DOHH2 (cell line): ENCODE measurements at regions not wholly inside any gene's neighbourhood (a gene's known extent, or its start where the extent isn't known, plus 50 kb on each side); places are given as distances from the start of the nearest gene placed in this dataset.

Source experiments
- EZH2phosphoT487 ChIP-seq: fragments of 200-600 bp; sonication (generic); IDR thresholded peaks from 2 replicates; pipeline ENCODE4 v1.6.1; 2017; ENCODE audit warnings: borderline replicate concordance, mild to moderate bottlenecking, antibody characterized with exemption, low read length, moderate library complexity, mixed read lengths
- TF ChIP-seq, protein P1 (sequence below): fragments of 200-600 bp; sonication (generic); IDR thresholded peaks from one replicate; pipeline ENCODE4 v1.5.1; 2014; ENCODE audit warnings: antibody characterized with exemption, mild to moderate bottlenecking, low read depth, low read length; ENCODE audit not compliant: poor library complexity, severe bottlenecking

DNA sequence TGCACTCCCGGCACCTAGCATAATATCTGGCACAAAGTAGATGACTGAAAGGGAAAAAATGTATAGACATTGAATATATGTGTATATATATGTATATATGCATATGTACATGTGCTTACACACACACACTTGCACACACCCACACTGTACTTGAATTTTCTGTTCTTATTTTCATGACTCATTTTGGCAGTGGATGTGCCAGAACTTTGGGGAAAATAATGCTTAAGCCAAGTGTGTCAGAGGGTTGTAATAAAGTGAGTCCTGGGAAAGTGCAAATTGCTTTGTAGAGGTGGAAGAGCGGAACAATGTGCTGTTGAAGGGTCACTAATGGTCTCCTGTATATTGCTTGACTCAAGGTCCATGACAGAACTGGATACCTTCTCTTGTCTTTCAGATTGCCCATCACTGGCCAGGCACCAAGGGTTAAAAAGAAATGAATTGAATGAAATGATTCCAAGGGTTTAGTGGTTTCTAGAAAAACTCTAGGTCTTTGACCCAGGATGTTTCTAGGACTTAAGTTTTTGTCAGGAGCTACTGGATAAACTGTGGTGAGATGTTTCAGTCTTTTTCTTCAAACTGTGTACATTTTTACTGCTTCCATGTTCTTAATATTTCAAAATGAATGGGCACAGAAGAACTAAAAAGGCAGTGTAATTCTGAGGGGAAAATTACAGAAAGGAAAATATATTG is 129.9 kb upstream of the MOCS2 start:
- TF ChIP-seq, protein P1, sequence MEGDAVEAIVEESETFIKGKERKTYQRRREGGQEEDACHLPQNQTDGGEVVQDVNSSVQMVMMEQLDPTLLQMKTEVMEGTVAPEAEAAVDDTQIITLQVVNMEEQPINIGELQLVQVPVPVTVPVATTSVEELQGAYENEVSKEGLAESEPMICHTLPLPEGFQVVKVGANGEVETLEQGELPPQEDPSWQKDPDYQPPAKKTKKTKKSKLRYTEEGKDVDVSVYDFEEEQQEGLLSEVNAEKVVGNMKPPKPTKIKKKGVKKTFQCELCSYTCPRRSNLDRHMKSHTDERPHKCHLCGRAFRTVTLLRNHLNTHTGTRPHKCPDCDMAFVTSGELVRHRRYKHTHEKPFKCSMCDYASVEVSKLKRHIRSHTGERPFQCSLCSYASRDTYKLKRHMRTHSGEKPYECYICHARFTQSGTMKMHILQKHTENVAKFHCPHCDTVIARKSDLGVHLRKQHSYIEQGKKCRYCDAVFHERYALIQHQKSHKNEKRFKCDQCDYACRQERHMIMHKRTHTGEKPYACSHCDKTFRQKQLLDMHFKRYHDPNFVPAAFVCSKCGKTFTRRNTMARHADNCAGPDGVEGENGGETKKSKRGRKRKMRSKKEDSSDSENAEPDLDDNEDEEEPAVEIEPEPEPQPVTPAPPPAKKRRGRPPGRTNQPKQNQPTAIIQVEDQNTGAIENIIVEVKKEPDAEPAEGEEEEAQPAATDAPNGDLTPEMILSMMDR = no peak
- TF ChIP-seq EZH2phosphoT487 = no peak
